ENCODE measurements at regions not wholly inside any gene's neighbourhood (a gene's known extent, or its start where the extent isn't known, plus 50 kb on each side); places are given as distances from the start of the nearest gene placed in this dataset.

GRCh38 chr21:15421441-15421881, 308.3 kb upstream of the USP25 start:
- in situ Hi-C loops (cut with MboI; ENCODE audit: low sequenced_read_pairs) = no loop called here
- Histone ChIP-seq H2AFZ (replicated peaks; ENCODE audit: low read length, poor library complexity) (no peak overlapping the region), H2AK9ac (replicated peaks; ENCODE audit: low read depth, low read length, poor library complexity) (no peak overlapping the region), H3K4me3 (ENCODE audit: insufficient read depth, low read depth, low read length) (no peak overlapping the region), H2BK5ac (ENCODE audit: low read depth, low read length, poor library complexity, severe bottlenecking) (no peak overlapping the region), H4K5ac (ENCODE audit: low read depth, low read length) (no peak overlapping the region), H3K9ac (ENCODE audit: low read depth, low read length) (no peak overlapping the region), H3K56ac (ENCODE audit: extremely low read depth, insufficient read depth, low read length) (no peak overlapping the region), H2BK15ac (ENCODE audit: low read depth, low read length) (no peak overlapping the region), H3K9me3 (ENCODE audit: control insufficient read depth, insufficient read depth, low read length) (no peaks in the 10 kb centered on the region), H3K4ac (ENCODE audit: low read depth, low read length) (no peak overlapping the region), H3K4me1 (ENCODE audit: control insufficient read depth, insufficient read depth, low read length) (no peaks in the 10 kb centered on the region), H2BK120ac (ENCODE audit: low read depth, low read length) (no peak overlapping the region), H3K27ac (ENCODE audit: insufficient read depth, low read length) (no peak overlapping the region), H4K20me1 (ENCODE audit: insufficient read depth, low read length) (no peaks in the 10 kb centered on the region), H3K79me1 (ENCODE audit: low read depth in 1 of 2, low read length in 2 of 2) (no peaks in the 10 kb centered on the region), H3K18ac (ENCODE audit: low read depth, low read length) (no peak overlapping the region), H3K9me1 (ENCODE audit: insufficient read depth, low read length) (no peaks in the 10 kb centered on the region), H4K91ac (ENCODE audit: insufficient read depth, low read depth, low read length) (no peak overlapping the region), H2BK20ac (ENCODE audit: low read depth, low read length) (no peak overlapping the region), H3K14ac (replicated peaks; ENCODE audit: low read depth, low read length) (no peak overlapping the region), H3K4me2 (ENCODE audit: low read depth, low read length) (no peak overlapping the region), H4K8ac (ENCODE audit: low read depth in 2 of 2, low read length in 2 of 2) (no peak overlapping the region), H3K36me3 (ENCODE audit: control insufficient read depth, insufficient read depth, low read length) (no peaks in the 10 kb centered on the region), H2AK5ac (ENCODE audit: low read depth, low read length) (no peak overlapping the region), H3K27me3 (ENCODE audit: control insufficient read depth, insufficient read depth, low read length) (no peaks in the 10 kb centered on the region), H3K23ac (ENCODE audit: low read depth, low read length) (no peak overlapping the region)
- dilution Hi-C loops (cut with HindIII; ENCODE audit: low sequenced_read_pairs, unreplicated experiment) = no loop called here
- WGBS, 2 experiments (ENCODE audit: extremely low coverage in 2 of 2, insufficient read length in 1 of 2) = no CpG with 5 or more reads among the region's 5 CpGs
- ChIA-PET CTCF (no interaction called here), POLR2A (ENCODE audit: unreplicated experiment) (no interaction called here)
- no peak for DNase-seq
- BruUV-seq (replicated peaks) = no TSS peak
- no peak for ATAC-seq (ENCODE audit: low read depth)
- intact Hi-C loops (cut with micrococcal nuclease) = loop anchor here (5.0 kb wide), 1 partner anchor 991 kb away; no protein-coding TSS in a partner anchor
- TF ChIP-seq RCOR1 (IDR thresholded peaks at IDR 0.05; ENCODE audit: insufficient replicate concordance, low read length) (no peak), POLR2A (IDR thresholded peaks at IDR 0.05; ENCODE audit: low read depth, low read length) (no peak), CEBPB (IDR thresholded peaks at IDR 0.05; ENCODE audit: low read depth, low read length) (no peak), ELK1 (IDR thresholded peaks at IDR 0.05; ENCODE audit: borderline replicate concordance, low read depth, low read length) (no peak), BHLHE40 (IDR thresholded peaks at IDR 0.05; ENCODE audit: low read depth, low read length) (no peak), CTCF (conservative IDR thresholded peaks at IDR 0.05; ENCODE audit: low read depth, low read length) (no peak), NFE2L2 (IDR thresholded peaks at IDR 0.05; ENCODE audit: low read depth, low read length) (no peak), CHD1 (IDR thresholded peaks at IDR 0.05; ENCODE audit: low read depth, low read length) (no peak), USF2 (IDR thresholded peaks at IDR 0.05; ENCODE audit: low read depth, low read length) (no peak), SMC3 (IDR thresholded peaks at IDR 0.05; ENCODE audit: low read depth, low read length) (no peak), MAFK (IDR thresholded peaks at IDR 0.05; ENCODE audit: low read depth, low read length) (no peak), RFX5 (IDR thresholded peaks at IDR 0.05; ENCODE audit: low read depth, low read length) (no peak)

Measured in IMR-90 (cell line).